Kidney epithelial cell (primary cell): ENCODE measurements at regions not wholly inside any gene's neighbourhood (a gene's known extent, or its start where the extent isn't known, plus 50 kb on each side); places are given as distances from the start of the nearest gene placed in this dataset.

Experiments
- DNase-seq: peaks from one replicate; pipeline ENCODE4 v3.0.0-alpha.2; 2010; ENCODE audit warnings: low read depth
- H3K27me3 ChIP-seq: 2 replicates; pipeline ENCODE4 v1.6.0; 2011; ENCODE audit warnings: low read length; ENCODE audit not compliant: control insufficient read depth, insufficient read depth
- H3K36me3 ChIP-seq: 2 replicates; pipeline ENCODE4 v1.5.1; 2011; ENCODE audit warnings: low read length; ENCODE audit not compliant: control insufficient read depth, insufficient read depth
- H3K4me3 ChIP-seq: 2 replicates; pipeline ENCODE4 v1.5.1; 2011; ENCODE audit warnings: low read depth, mild to moderate bottlenecking, control low read depth, low read length
- CTCF ChIP-seq: IDR thresholded peaks from 2 replicates; pipeline ENCODE4 v1.5.1; 2011; ENCODE audit warnings: mild to moderate bottlenecking, moderate library complexity, low read length, control low read depth, inconsistent platforms; ENCODE audit not compliant: insufficient read depth, poor library complexity, severe bottlenecking

DNA sequence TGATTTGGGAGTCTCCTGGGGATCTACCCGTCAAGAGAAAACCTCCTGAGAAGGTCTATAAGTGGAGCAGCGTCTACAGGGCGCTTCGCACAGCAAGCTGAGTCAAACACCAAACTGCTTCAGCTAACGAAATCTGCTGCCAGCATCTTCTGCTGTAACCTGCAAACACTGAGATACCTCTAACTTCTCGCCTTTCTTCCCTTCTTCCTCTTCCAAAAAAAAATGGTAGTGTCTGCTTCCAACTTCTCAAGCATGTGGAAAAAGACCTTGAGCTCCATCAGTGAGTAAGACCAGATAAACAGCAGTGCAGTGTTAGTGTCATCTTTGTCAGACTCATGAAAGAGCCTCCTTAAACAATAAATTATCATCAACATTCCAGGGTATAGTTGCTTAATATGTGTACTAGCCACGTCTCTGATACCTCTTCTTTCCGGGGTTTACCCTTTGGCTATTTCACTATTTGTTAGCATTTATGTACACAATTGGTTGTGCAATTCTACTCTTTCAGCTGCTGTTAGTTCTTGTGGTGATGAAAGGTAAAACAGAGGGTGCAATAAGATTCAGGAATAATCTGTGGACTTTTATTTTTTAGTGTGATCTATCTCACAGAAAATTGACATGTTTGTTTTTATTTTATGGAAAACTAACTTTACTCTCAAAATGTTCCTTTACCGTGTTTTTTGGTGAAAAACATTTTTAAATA lies 81.6 kb downstream of the LLPH start:
- Histone ChIP-seq H3K4me3 (no peak overlapping the region), H3K27me3 (no peaks in the 10 kb centered on the region), H3K36me3 (no peaks in the 10 kb centered on the region)
- TF ChIP-seq CTCF, result no peak
- no peak for DNase-seq

GRCh38 chr12:66048218-66048834 lies 82.2 kb downstream of the LLPH start:
- no peaks in the 10 kb centered on the region for H3K27me3 ChIP-seq
- no peak for DNase-seq
- no peaks in the 10 kb centered on the region for H3K36me3 ChIP-seq
- H3K4me3 ChIP-seq, result no peak overlapping the region
- no peak for TF ChIP-seq CTCF

DNA sequence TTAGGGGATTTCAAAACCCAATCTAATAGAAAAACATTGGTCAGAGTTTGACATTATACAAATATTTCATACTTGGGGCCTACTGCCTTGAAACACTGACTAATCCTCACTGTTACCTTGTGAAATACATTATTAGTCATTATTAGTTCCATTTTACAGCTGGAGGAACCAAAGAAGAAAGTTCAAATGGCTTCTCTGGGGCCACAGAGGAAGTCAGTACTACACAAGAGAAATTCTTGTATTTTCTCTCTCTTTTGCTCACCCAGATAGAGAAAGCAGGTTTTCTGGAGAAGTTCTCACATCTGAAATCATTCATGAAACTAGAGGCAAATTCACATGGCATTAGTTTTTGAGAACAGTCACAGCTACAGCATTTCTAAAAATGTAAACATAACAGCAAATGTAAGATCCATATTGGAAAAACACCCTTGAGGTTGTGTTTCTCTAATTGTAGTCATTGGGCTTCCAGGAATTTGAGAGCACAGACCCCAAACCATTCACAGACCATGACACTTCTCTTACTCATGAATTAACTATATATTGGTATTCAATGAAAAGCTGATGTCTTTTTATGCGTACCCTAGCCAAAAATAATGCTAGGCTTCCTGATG lies 83.0 kb downstream of the LLPH start:
- no peaks in the 10 kb centered on the region for H3K36me3 ChIP-seq
- no peak for DNase-seq
- no peaks in the 10 kb centered on the region for H3K27me3 ChIP-seq
- no peak overlapping the region for H3K4me3 ChIP-seq
- no peak for TF ChIP-seq CTCF

DNA sequence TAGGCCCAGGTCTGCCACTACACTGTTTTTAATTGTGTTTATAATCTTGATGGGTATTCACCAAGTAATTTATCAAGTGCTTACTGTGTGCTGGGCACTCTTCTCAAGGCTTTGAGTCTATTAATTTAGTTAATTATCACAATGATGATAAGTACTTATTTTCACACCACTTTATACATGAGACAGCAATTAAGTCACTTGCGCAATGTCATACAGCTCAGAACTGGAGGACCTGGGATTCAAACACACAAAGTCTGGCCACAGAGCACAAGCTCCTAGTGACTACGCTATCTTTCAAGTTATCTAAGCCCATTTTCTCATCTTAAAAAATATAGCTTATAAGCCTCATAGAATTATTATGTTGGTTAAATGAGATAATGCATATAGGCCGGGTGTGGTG lies 85.0 kb downstream of the LLPH start:
- no peak for DNase-seq
- H3K4me3 ChIP-seq, result no peak overlapping the region
- TF ChIP-seq CTCF, result no peak
- H3K36me3 ChIP-seq, result no peaks in the 10 kb centered on the region
- H3K27me3 ChIP-seq, result no peaks in the 10 kb centered on the region

DNA sequence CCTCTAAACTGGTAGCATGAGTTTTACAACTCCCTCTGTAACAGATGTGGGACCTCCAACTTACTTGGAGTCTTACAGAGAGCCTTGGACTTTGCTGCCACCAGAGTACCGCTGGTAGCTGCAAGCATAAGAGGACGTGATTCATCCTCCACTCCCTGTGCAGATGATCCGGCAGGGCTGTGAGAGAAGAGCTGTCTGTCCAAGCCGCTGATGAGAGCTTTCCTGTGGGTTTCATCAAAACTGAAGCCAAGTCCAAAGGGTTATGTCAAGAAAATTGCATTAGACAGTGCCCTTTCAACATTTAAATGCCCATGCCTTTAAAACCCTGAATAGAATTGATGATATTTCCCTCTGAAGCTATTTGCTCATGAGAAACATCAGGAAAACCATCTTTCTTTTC lies 85.8 kb downstream of the LLPH start:
- TF ChIP-seq CTCF, result no peak
- Histone ChIP-seq H3K4me3 (no peak overlapping the region), H3K27me3 (no peaks in the 10 kb centered on the region), H3K36me3 (no peaks in the 10 kb centered on the region)
- DNase-seq, result no peak
